ENCODE measurements at regions not wholly inside any gene's neighbourhood (a gene's known extent, or its start where the extent isn't known, plus 50 kb on each side); places are given as distances from the start of the nearest gene placed in this dataset.

DNA sequence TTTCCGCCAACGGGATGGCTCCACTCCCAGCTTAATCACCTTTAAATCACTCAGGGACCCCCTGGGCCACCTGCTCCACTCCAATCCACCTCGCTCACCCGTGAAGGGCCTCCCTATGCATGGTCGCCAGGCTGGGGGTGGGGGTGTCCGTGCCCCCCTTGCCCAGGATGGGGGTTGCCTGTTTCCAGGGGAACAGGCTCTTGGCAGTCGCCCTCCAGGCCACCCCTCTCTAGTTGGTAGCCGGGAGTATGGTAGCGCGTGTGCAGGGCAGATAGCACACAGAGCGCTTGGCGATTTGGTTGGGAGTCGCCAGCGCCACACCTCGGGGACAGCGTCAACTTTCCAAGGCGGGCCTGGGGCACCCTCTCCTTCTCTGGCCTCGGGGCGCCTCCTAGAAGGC, 134.9 kb upstream of the ZNF92 start:
- Mint-ChIP-seq H3K27me3 (ENCODE audit: insufficient read depth, low read depth, poor library complexity) (peaks cover 7% of the 10 kb centered on the region), H3K4me1 (peaks cover 9% of the 10 kb centered on the region; the same call in 2 of the 3 replicates), H3K4me3 (0 out of 3 replicates have a peak overlapping the region, but pooled peaks have one; percentile 16), H3K36me3 (ENCODE audit: low read depth) (no peaks in the 10 kb centered on the region; the same call in 2 of the 3 replicates), H3K27ac (no peak overlapping the region), H3K9me3 (no peaks in the 10 kb centered on the region; the same call in 2 of the 3 replicates)
- Histone ChIP-seq H3K36me3 (ENCODE audit: insufficient read depth) (no peaks in the 10 kb centered on the region), H3K27me3 (ENCODE audit: insufficient read depth) (peaks cover 12% of the 10 kb centered on the region), H3K79me2 (replicated peaks; ENCODE audit: insufficient read depth) (no peaks in the 10 kb centered on the region), H3K4me3 (no peak overlapping the region), H4K20me1 (replicated peaks; ENCODE audit: insufficient read depth) (no peaks in the 10 kb centered on the region), H3K9me2 (ENCODE audit: insufficient read depth) (no peaks in the 10 kb centered on the region; the same call in 1 of the 2 replicates), H3K4me2 (no peak overlapping the region), H3K27ac (ENCODE audit: low read depth) (no peak overlapping the region), H2AFZ (peak overlapping the region; percentile 99; the same call in 1 of the 2 replicates), H3F3A (replicated peaks; ENCODE audit: low read depth) (no peaks in the 10 kb centered on the region), H3K4me1 (ENCODE audit: insufficient read depth) (peaks cover 13% of the 10 kb centered on the region)
- no peak for TF ChIP-seq JUNB (IDR thresholded peaks at IDR 0.05; ENCODE audit: unreplicated experiment)
- TF ChIP-seq STAT1 (IDR thresholded peaks at IDR 0.05; ENCODE audit: unreplicated experiment) = no peak
- TF ChIP-seq, protein P1, sequence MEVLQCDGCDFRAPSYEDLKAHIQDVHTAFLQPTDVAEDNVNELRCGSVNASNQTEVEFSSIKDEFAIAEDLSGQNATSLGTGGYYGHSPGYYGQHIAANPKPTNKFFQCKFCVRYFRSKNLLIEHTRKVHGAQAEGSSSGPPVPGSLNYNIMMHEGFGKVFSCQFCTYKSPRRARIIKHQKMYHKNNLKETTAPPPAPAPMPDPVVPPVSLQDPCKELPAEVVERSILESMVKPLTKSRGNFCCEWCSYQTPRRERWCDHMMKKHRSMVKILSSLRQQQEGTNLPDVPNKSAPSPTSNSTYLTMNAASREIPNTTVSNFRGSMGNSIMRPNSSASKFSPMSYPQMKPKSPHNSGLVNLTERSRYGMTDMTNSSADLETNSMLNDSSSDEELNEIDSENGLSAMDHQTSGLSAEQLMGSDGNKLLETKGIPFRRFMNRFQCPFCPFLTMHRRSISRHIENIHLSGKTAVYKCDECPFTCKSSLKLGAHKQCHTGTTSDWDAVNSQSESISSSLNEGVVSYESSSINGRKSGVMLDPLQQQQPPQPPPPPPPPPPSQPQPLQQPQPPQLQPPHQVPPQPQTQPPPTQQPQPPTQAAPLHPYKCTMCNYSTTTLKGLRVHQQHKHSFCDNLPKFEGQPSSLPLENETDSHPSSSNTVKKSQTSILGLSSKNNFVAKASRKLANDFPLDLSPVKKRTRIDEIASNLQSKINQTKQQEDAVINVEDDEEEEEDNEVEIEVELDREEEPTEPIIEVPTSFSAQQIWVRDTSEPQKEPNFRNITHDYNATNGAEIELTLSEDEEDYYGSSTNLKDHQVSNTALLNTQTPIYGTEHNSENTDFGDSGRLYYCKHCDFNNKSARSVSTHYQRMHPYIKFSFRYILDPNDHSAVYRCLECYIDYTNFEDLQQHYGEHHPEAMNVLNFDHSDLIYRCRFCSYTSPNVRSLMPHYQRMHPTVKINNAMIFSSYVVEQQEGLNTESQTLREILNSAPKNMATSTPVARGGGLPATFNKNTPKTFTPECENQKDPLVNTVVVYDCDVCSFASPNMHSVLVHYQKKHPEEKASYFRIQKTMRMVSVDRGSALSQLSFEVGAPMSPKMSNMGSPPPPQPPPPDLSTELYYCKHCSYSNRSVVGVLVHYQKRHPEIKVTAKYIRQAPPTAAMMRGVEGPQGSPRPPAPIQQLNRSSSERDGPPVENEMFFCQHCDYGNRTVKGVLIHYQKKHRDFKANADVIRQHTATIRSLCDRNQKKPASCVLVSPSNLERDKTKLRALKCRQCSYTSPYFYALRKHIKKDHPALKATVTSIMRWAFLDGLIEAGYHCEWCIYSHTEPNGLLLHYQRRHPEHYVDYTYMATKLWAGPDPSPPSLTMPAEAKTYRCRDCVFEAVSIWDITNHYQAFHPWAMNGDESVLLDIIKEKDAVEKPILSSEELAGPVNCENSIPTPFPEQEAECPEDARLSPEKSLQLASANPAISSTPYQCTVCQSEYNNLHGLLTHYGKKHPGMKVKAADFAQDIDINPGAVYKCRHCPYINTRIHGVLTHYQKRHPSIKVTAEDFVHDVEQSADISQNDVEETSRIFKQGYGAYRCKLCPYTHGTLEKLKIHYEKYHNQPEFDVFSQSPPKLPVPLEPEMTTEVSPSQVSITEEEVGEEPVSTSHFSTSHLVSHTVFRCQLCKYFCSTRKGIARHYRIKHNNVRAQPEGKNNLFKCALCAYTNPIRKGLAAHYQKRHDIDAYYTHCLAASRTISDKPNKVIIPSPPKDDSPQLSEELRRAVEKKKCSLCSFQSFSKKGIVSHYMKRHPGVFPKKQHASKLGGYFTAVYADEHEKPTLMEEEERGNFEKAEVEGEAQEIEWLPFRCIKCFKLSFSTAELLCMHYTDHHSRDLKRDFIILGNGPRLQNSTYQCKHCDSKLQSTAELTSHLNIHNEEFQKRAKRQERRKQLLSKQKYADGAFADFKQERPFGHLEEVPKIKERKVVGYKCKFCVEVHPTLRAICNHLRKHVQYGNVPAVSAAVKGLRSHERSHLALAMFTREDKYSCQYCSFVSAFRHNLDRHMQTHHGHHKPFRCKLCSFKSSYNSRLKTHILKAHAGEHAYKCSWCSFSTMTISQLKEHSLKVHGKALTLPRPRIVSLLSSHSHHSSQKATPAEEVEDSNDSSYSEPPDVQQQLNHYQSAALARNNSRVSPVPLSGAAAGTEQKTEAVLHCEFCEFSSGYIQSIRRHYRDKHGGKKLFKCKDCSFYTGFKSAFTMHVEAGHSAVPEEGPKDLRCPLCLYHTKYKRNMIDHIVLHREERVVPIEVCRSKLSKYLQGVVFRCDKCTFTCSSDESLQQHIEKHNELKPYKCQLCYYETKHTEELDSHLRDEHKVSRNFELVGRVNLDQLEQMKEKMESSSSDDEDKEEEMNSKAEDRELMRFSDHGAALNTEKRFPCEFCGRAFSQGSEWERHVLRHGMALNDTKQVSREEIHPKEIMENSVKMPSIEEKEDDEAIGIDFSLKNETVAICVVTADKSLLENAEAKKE (CRISPR knock-in tag; IDR thresholded peaks at IDR 0.05) = no peak
- TF ChIP-seq EZH2 (IDR thresholded peaks at IDR 0.05; ENCODE audit: low read depth, unreplicated experiment) = no peak
- TF ChIP-seq, protein P2, sequence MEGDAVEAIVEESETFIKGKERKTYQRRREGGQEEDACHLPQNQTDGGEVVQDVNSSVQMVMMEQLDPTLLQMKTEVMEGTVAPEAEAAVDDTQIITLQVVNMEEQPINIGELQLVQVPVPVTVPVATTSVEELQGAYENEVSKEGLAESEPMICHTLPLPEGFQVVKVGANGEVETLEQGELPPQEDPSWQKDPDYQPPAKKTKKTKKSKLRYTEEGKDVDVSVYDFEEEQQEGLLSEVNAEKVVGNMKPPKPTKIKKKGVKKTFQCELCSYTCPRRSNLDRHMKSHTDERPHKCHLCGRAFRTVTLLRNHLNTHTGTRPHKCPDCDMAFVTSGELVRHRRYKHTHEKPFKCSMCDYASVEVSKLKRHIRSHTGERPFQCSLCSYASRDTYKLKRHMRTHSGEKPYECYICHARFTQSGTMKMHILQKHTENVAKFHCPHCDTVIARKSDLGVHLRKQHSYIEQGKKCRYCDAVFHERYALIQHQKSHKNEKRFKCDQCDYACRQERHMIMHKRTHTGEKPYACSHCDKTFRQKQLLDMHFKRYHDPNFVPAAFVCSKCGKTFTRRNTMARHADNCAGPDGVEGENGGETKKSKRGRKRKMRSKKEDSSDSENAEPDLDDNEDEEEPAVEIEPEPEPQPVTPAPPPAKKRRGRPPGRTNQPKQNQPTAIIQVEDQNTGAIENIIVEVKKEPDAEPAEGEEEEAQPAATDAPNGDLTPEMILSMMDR (conservative IDR thresholded peaks at IDR 0.05; ENCODE audit: low read depth in 2 of 2) = no peak
- TF ChIP-seq POLR2AphosphoS5 (IDR thresholded peaks at IDR 0.05; ENCODE audit: low read depth) = no peak
- no peak for TF ChIP-seq EZH2phosphoT487 (IDR thresholded peaks at IDR 0.05; ENCODE audit: unreplicated experiment)
- TF ChIP-seq CREB1 (CRISPR knock-in tag; IDR thresholded peaks at IDR 0.05; ENCODE audit: low read depth) = no peak
- no peak; the same call in 1 of the 3 replicates for ATAC-seq
- DNase-seq (ENCODE audit: low spot score) = peak; percentile 13

Data from GM23338 (cell line).